Gastroesophageal sphincter (tissue), 4 donors: ENCODE measurements at regions not wholly inside any gene's neighbourhood (a gene's known extent, or its start where the extent isn't known, plus 50 kb on each side); places are given as distances from the start of the nearest gene placed in this dataset.

Experiments used
- ATAC-seq: fragments of 150-250 bp; one replicate; pipeline ENCODE4 v1.9.1; 2016; ENCODE audit warnings: mild to moderate bottlenecking, moderate library complexity
- H3K27ac ChIP-seq, 4 donors: fragments of 200-600 bp; sonication (generic) in 3 of 4; 1 replicate in 3 of 4; 2 replicates in 1 of 4; pipeline ENCODE4 v1.5.1; 2016 to 2019
- H3K27me3 ChIP-seq: fragments of 200-600 bp; sonication (generic); one replicate; pipeline ENCODE4 v1.5.1; 2019
- H3K36me3 ChIP-seq, 2 donors: fragments of 200-600 bp; sonication (generic); one replicate each; pipeline ENCODE4 v1.5.1; 2019; ENCODE audit warnings: control low read depth in 1 of 2
- H3K4me1 ChIP-seq, 3 donors: fragments of 200-600 bp; sonication (generic); 1 replicate in 2 of 3; 2 replicates in 1 of 3; pipeline ENCODE4 v1.5.1; 2016 to 2019; ENCODE audit warnings: control low read depth in 2 of 3
- H3K4me3 ChIP-seq, 2 donors: fragments of 200-600 bp; sonication (generic); one replicate each; pipeline ENCODE4 v1.5.1; 2019; ENCODE audit warnings: mild to moderate bottlenecking in 1 of 2, moderate library complexity in 1 of 2
- H3K9me3 ChIP-seq, 3 donors: fragments of 200-600 bp; sonication (generic); one replicate each; pipeline ENCODE4 v1.5.1; 2017 to 2019; ENCODE audit warnings: control low read depth in 2 of 3
- CTCF ChIP-seq, 4 experiments: fragments of 200-600 bp in 2 of 4; fragments of 450-650 bp in 2 of 4; sonication (generic) in 1 of 4; IDR thresholded peaks; one replicate each; pipeline ENCODE4 v1.5.1; 2017 to 2019; ENCODE audit warnings: antibody characterized with exemption in 4 of 4, mild to moderate bottlenecking in 2 of 4, moderate library complexity in 2 of 4
- EP300 ChIP-seq: sonication (generic); formaldehyde crosslinking; IDR thresholded peaks from one replicate; pipeline ENCODE4 v1.6.1; 2017; ENCODE audit warnings: antibody characterized with exemption, mild to moderate bottlenecking
- POLR2A ChIP-seq, 2 donors: fragments of 450-650 bp; IDR thresholded peaks; one replicate each; pipeline ENCODE4 v1.6.1; 2017; ENCODE audit warnings: antibody characterized with exemption in 2 of 2, mild to moderate bottlenecking in 2 of 2, moderate library complexity in 1 of 2
- POLR2AphosphoS5 ChIP-seq: sonication (generic); formaldehyde crosslinking; IDR thresholded peaks from one replicate; pipeline ENCODE4 v1.6.1; 2017; ENCODE audit warnings: antibody characterized with exemption
- WGBS, 2 donors: methylation state at CpG; one replicate each; pipeline ENCODE4 v1.1.5; 2018; ENCODE audit warnings: low coverage in 1 of 2; 5-methylcytosine and 5-hydroxymethylcytosine counted together

- Histone ChIP-seq H3K36me3 (no peaks in the 10 kb centered on the region), H3K9me3 (no peaks in the 10 kb centered on the region), H3K4me3 (no peak overlapping the region), H3K27ac (no peak overlapping the region), H3K27me3 (no peaks in the 10 kb centered on the region), H3K4me1 (no peaks in the 10 kb centered on the region)
- ATAC-seq = no peak
- TF ChIP-seq CTCF (IDR thresholded peaks at IDR 0.05) (no peak), POLR2AphosphoS5 (no peak), POLR2A (IDR thresholded peaks at IDR 0.05) (no peak), EP300 (no peak)
- WGBS, 2 donors = 70 to 88% methylated on average over 1 of the region's 1 CpG
These were observed 766.8 kb downstream of the BCL11A start for GRCh38 chr2:59786684-59787083.

GRCh38 chr2:59779571-59779970 is 773.9 kb downstream of the BCL11A start:
- no peak for TF ChIP-seq POLR2A (IDR thresholded peaks at IDR 0.05)
- no peak for TF ChIP-seq CTCF (IDR thresholded peaks at IDR 0.05)
- TF ChIP-seq EP300 = no peak
- no peak for TF ChIP-seq POLR2AphosphoS5
- Histone ChIP-seq H3K36me3 (no peaks in the 10 kb centered on the region), H3K4me3 (no peak overlapping the region), H3K27ac (no peak overlapping the region), H3K27me3 (no peaks in the 10 kb centered on the region), H3K4me1 (no peaks in the 10 kb centered on the region), H3K9me3 (no peaks in the 10 kb centered on the region)
- no peak for ATAC-seq

- Histone ChIP-seq H3K9me3 (no peaks in the 10 kb centered on the region), H3K27ac (no peak overlapping the region), H3K4me3 (no peak overlapping the region), H3K27me3 (no peaks in the 10 kb centered on the region), H3K4me1 (no peaks in the 10 kb centered on the region), H3K36me3 (no peaks in the 10 kb centered on the region)
- no peak for ATAC-seq
- TF ChIP-seq POLR2A (IDR thresholded peaks at IDR 0.05) (no peak), CTCF (IDR thresholded peaks at IDR 0.05) (no peak), POLR2AphosphoS5 (no peak), EP300 (no peak)
- 90 to 98% methylated on average over 3 of the region's 3 CpGs for WGBS, 2 donors
These were observed 776.3 kb downstream of the BCL11A start for GRCh38 chr2:59777120-59777519.

GRCh38 chr2:59776726-59777008 is 776.8 kb downstream of the BCL11A start:
- WGBS, 2 donors = 83 to 100% methylated on average over 1 of the region's 1 CpG
- H3K9me3 ChIP-seq = no peaks in the 10 kb centered on the region
- no peaks in the 10 kb centered on the region for H3K36me3 ChIP-seq
- no peaks in the 10 kb centered on the region for H3K27me3 ChIP-seq
- H3K4me1 ChIP-seq = no peaks in the 10 kb centered on the region
- TF ChIP-seq EP300 = no peak
- no peak for TF ChIP-seq POLR2AphosphoS5
- no peak for TF ChIP-seq CTCF (IDR thresholded peaks at IDR 0.05)
- no peak for TF ChIP-seq POLR2A (IDR thresholded peaks at IDR 0.05)
- ATAC-seq = no peak
- H3K27ac ChIP-seq = no peak overlapping the region
- no peak overlapping the region for H3K4me3 ChIP-seq

GRCh38 chr2:59774821-59775433 is 778.5 kb downstream of the BCL11A start:
- Histone ChIP-seq H3K36me3 (no peaks in the 10 kb centered on the region), H3K9me3 (no peaks in the 10 kb centered on the region), H3K4me1 (no peaks in the 10 kb centered on the region), H3K27me3 (no peaks in the 10 kb centered on the region), H3K4me3 (no peak overlapping the region), H3K27ac (no peak overlapping the region)
- 65 to 67% methylated on average over 2 of the region's 2 CpGs for WGBS, 2 donors
- no peak for ATAC-seq
- TF ChIP-seq POLR2A (IDR thresholded peaks at IDR 0.05) (no peak), CTCF (IDR thresholded peaks at IDR 0.05) (no peak), POLR2AphosphoS5 (no peak), EP300 (no peak)
